T-helper 1 cell (primary cell): ENCODE measurements at regions not wholly inside any gene's neighbourhood (a gene's known extent, or its start where the extent isn't known, plus 50 kb on each side); places are given as distances from the start of the nearest gene placed in this dataset.

Source experiments
- DNase-seq, 5 donors: peaks; one replicate each; pipeline ENCODE4 v3.0.0-alpha.2; 2012 to 2020

GRCh38 chr11:13223112-13223511 lies 54.5 kb upstream of the BMAL1 start:
- DNase-seq, result no peak

GRCh38 chr11:13224324-13224723 lies 53.3 kb upstream of the BMAL1 start:
- DNase-seq, result no peak

GRCh38 chr11:13225038-13226001 lies 52.3 kb upstream of the BMAL1 start:
- DNase-seq, result no peak

GRCh38 chr11:13227676-13228255 lies 49.8 kb upstream of the BMAL1 start:
- DNase-seq, result no peak
